GM13976 (cell line): ENCODE measurements at regions not wholly inside any gene's neighbourhood (a gene's known extent, or its start where the extent isn't known, plus 50 kb on each side); places are given as distances from the start of the nearest gene placed in this dataset.

Source experiments
- DNase-seq: peaks from one replicate; pipeline ENCODE4 v3.0.0; 2012; ENCODE audit warnings: low spot score
- in situ Hi-C: fragments of 300-500 bp; cut with MboI; formaldehyde crosslinking; loops from one replicate; pipeline ENCODE4 v1.12.0; 2022; ENCODE audit warnings: low sequenced_read_pairs, mixed read lengths, inconsistent platforms; ENCODE audit not compliant: unreplicated experiment
- TF ChIP-seq, protein P1 (sequence below): IDR thresholded peaks from 2 replicates; pipeline ENCODE4 v1.5.1; 2012; ENCODE audit warnings: borderline replicate concordance, mild to moderate bottlenecking; ENCODE audit not compliant: insufficient read depth; ENCODE audit errors: extremely low read depth, missing control alignments, control extremely low read depth

DNA sequence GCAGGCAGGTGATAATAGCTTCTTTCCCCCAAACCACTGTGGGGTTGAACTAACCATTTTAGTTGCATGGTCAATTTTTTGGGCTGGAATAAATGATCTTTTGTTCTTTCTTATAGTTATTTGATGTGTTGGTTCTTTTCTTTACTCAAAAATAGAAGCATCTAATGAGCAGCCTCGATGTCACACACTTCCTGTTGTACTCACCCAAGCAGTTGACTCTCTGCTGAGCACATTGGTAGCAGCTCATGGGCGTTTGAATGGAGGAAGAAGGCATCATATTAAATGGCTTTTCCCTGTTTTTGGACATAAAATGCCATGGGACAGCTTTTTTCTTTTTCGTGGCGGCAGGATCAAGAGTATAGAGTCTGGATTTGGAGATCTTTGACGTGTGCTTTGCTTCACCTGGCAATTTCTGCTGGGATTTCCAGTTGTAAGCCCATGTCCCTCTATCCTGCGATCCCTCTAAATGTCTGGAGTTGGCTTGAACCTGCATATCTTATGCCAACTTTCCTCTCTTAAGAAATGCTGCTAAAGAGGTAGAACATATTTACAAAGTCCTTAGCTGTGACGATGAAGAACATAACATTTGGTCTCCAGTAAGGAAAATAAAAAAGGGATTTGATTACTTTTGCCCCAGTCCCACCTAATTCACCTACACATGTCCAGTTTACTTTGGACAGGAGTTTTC lies 268.3 kb downstream of the PRL start:
- in situ Hi-C loops: no loop called here
- DNase-seq: no peak
- TF ChIP-seq, protein P1, sequence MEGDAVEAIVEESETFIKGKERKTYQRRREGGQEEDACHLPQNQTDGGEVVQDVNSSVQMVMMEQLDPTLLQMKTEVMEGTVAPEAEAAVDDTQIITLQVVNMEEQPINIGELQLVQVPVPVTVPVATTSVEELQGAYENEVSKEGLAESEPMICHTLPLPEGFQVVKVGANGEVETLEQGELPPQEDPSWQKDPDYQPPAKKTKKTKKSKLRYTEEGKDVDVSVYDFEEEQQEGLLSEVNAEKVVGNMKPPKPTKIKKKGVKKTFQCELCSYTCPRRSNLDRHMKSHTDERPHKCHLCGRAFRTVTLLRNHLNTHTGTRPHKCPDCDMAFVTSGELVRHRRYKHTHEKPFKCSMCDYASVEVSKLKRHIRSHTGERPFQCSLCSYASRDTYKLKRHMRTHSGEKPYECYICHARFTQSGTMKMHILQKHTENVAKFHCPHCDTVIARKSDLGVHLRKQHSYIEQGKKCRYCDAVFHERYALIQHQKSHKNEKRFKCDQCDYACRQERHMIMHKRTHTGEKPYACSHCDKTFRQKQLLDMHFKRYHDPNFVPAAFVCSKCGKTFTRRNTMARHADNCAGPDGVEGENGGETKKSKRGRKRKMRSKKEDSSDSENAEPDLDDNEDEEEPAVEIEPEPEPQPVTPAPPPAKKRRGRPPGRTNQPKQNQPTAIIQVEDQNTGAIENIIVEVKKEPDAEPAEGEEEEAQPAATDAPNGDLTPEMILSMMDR: no peak

DNA sequence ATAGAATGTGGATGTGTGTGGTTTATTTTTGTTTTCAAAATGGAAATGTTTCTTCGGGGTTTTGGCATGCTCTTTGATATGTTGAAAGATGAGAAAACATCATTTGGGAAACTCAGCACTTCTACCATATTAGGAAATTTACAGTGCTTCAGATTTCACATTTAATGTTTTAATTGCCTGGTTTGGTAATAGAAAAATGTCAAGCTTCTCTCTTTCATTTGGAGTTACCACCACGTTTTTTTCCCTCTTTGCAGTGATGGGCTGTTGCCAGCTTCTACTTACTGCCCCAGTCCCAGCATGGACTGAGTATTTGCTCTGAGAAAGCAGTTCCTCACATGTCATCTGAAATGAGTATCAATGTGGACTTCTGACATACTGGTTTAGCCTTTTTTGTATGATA lies 267.7 kb downstream of the PRL start:
- DNase-seq: no peak
- TF ChIP-seq, protein P1: no peak
- in situ Hi-C loops: no loop called here

DNA sequence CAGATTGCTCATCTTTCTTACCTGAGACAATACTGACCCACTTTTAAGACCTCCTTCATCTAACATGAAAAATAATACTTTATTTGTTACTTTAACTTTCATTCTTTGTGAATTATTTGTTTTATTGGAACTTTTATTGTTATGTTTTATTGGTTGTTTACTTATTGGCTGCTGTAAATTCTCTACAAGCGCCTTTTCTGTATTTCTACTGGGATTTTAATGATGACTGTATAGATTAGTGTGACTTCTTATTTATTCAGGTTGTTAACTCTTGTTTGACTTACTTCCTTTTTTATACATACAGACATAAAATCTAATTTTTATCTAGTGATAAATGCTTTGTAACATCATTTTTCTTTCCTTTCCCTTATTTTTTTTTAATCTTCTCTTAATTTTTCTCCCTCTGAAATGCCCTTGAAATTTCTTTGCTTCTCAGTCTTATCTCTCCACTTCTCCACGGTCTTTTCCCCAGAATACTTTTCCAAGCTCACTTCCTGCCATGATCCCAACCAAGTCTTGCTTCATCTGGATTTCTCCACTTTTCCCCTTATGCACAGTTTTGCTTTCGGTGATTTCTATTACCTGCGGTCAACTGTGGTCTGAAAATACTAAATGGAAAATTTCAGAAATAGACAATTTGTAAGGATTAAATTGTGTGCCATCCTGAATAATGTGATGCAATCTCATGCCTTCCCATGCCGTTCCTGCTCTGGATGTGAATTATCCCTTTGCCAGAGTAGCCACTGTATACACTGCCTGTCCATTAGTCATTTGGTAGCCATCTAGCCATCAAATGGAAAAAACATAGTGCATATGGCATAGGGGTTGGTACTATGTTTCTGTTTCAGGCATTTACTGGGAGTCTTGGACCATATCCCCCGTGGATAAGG lies 265.9 kb downstream of the PRL start:
- DNase-seq: no peak
- in situ Hi-C loops: no loop called here
- TF ChIP-seq, protein P1: no peak

DNA sequence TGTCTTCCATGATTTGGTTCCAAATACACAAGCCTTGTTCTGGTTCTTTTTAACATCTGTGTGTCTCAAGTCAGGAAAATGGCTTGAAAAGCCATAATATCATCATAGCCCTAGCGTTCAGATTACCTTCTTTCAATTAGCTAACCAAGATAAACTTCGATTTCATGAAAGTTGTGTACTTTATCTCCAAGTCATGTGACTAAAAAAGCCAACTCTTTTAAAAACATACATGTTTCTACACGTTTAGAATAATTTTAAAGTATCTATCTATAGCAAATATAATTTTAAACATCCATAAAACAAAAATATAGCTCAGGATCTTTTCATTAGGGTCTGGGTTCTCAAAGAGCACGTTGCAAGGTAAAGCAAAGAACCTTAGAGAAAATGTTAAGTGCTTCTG lies 261.1 kb downstream of the PRL start:
- DNase-seq: no peak
- in situ Hi-C loops: no loop called here
- TF ChIP-seq, protein P1: no peak

DNA sequence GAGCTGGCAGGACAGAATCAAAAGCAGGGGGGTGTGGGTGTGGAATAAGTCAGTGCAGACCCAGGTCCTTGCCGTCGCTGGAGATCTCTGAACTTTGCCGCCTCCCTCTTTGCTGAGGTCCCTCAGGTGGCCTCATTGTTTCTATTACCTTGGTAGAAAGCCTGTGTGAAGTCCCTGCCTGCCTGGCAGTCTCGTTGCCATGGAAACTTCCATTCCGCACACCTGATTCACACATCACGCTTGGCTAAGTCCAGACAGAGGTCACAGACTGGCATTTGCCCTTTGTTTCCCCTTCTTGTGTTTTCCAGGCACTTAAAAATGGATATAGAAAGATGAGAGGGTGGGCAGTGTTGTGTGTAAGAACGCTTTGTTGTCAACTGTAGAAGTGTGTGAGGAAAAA lies 260.6 kb downstream of the PRL start:
- in situ Hi-C loops: no loop called here
- no peak for DNase-seq
- TF ChIP-seq, protein P1: no peak

DNA sequence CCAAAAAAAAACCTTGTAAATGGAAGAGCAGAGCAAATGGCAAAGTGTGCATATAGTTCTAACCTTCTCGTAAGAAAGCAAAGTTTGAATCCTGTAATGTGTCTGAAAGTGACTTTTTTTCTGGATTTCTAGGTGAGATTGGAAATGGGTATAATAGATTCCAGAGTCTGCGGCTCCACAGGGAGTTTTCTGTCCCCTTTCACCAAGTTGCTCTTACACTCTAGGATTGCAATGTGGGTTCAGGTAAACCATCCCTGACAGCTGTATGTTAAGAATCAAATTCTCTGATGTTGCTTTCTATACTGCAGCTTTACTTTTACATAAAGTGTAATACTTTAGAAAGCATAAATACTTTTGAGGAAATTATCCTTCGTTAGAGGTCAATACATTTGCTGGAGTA lies 260.1 kb downstream of the PRL start:
- TF ChIP-seq, protein P1: no peak
- in situ Hi-C loops: no loop called here
- DNase-seq: no peak
